Right lobe of liver (tissue), 6 donors: ENCODE measurements at regions not wholly inside any gene's neighbourhood (a gene's known extent, or its start where the extent isn't known, plus 50 kb on each side); places are given as distances from the start of the nearest gene placed in this dataset.

Experiments used
- ATAC-seq, 4 donors: fragments of 200-7000 bp; cut with Tn5 transposase; one replicate each; pipeline ENCODE4 v1.9.1; 2020; ENCODE audit warnings: mild to moderate bottlenecking in 4 of 4, moderate library complexity in 4 of 4
- DNase-seq, 3 donors: peaks; one replicate each; pipeline ENCODE4 v3.0.0-alpha.2; 2020
- H3K27ac ChIP-seq, 3 donors: fragments of 200-600 bp; one replicate each; pipeline ENCODE4 v1.8.0; 2022
- H3K27me3 ChIP-seq, 2 donors: fragments of 200-600 bp; one replicate each; pipeline ENCODE4 v1.8.0; 2022
- H3K36me3 ChIP-seq, 4 donors: fragments of 200-600 bp; sonication (generic) in 1 of 4; one replicate each; pipeline versions ENCODE4 v1.5.1 to v1.8.0; 2017 to 2022; ENCODE audit warnings: control low read depth in 1 of 4
- H3K4me1 ChIP-seq, 4 donors: fragments of 200-600 bp; sonication (generic) in 1 of 4; one replicate each; pipeline versions ENCODE4 v1.5.1 to v1.8.0; 2017 to 2022; ENCODE audit warnings: control low read depth in 1 of 4
- H3K4me3 ChIP-seq, 3 donors: fragments of 200-600 bp; one replicate each; pipeline ENCODE4 v1.8.0; 2022
- H3K9me3 ChIP-seq, 4 donors: fragments of 200-600 bp; sonication (generic) in 1 of 4; one replicate each; pipeline versions ENCODE4 v1.5.1 to v1.8.0; 2017 to 2022; ENCODE audit warnings: control low read depth in 1 of 4
- CTCF ChIP-seq, 4 donors: fragments of 200-600 bp in 3 of 4; fragments of 450-650 bp in 1 of 4; IDR thresholded peaks; one replicate each; pipeline versions ENCODE4 v1.5.1 to v1.8.0; 2016 to 2022; ENCODE audit warnings: antibody characterized with exemption in 4 of 4, mild to moderate bottlenecking in 2 of 4
- POLR2A ChIP-seq: fragments of 450-650 bp; IDR thresholded peaks from one replicate; pipeline ENCODE4 v1.6.1; 2017; ENCODE audit warnings: antibody characterized with exemption, mild to moderate bottlenecking
- WGBS: methylation state at CpG from one replicate; pipeline ENCODE4 v1.1.6; 2018; ENCODE audit warnings: low coverage, low lambda C conversion rate; ENCODE audit not compliant: insufficient coverage; ENCODE audit errors: missing lambda C conversion rate; 5-methylcytosine and 5-hydroxymethylcytosine counted together
- intact Hi-C, 2 donors: fragments of 100-400 bp; cut with DNase I; formaldehyde crosslinking; loops; one replicate each; pipeline versions ENCODE4 v1.11.2 to v1.14.1; 2022
- donor health status: DM: no; HTN: yes; CAD: no.
- donor health status: DM: no; HTN: no; CAD: no.
- donor health status: DM: no; HTN: no; CAD: no.
- donor health status: DM: no; HTN: yes; CAD: no.
- donor health status: DM: no; HTN: yes; CAD: no.

DNA sequence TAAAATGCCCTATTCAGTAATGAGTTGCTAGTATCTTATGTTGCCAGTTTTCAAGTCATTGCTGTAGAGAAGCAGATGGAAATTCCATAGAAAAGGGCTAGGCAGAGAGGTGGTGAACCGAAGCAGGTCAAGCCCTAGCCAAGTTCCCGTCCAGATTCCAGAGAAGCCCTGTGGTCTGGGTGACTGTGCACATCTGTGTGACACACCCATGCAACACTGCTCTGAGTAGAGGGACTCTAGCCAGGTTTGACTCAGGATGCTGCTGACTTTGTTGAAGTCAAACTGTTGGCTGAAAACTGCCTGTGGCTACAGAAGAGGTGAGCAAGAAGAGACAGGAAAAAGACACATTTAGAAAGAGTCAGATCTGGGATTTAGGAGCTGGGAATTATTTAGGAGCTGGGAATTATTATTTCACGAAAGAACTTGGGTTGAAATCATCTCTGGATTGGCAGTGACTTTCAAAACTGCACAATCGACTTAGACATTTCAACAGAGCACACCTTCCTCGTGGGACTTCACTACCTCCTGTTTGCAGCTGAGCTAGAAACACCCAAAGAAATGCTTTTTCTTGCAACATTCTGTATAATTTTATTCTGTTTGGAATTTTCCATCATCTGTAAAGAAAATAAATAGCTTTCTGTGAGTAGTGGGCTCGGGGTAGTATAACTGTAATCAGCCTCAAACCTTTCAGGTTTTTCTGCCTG is 149.1 kb upstream of the PRKCQ start:
- ATAC-seq (no peak), DNase-seq (no peak)
- Histone ChIP-seq H3K4me3 (no peak overlapping the region), H3K9me3 (no peaks in the 10 kb centered on the region), H3K36me3 (no peaks in the 10 kb centered on the region), H3K27me3 (no peaks in the 10 kb centered on the region), H3K4me1 (no peaks in the 10 kb centered on the region), H3K27ac (no peak overlapping the region)
- WGBS: 30% methylated on average over 6 of the region's 6 CpGs
- TF ChIP-seq POLR2A: no peak
- no peak for TF ChIP-seq CTCF (IDR thresholded peaks at IDR 0.05)
- intact Hi-C loops: no loop called here

GRCh38 chr10:6726924-6727323 is 146.8 kb upstream of the PRKCQ start:
- Histone ChIP-seq H3K4me3 (no peak overlapping the region), H3K36me3 (no peaks in the 10 kb centered on the region), H3K4me1 (no peaks in the 10 kb centered on the region), H3K9me3 (no peaks in the 10 kb centered on the region), H3K27ac (no peak overlapping the region), H3K27me3 (no peaks in the 10 kb centered on the region)
- no peak for ATAC-seq
- no peak for TF ChIP-seq POLR2A
- TF ChIP-seq CTCF (IDR thresholded peaks at IDR 0.05): no peak
- DNase-seq: no peak
- intact Hi-C loops: no loop called here
- WGBS: 70% methylated on average over 3 of the region's 3 CpGs

DNA sequence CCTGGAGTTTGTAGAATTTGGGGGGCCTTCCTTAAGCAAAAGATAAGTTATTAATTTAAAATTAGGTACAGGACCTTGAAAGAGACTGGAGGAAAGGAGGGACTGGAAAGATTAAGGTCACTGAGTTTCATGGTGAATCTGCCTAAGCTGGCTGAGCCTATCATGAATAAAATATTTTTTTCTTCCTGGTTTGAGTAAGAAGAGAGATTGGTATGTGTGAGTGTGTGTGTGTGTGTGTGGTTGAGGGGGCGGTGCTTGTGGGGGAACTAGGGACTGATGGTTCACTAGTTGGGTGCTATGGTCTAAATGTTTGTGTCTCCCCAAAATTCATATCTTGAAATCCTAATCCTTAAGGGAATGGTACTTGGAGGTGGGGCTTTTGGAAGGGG is 142.5 kb upstream of the PRKCQ start:
- no peak for DNase-seq
- intact Hi-C loops: no loop called here
- Histone ChIP-seq H3K4me1 (no peaks in the 10 kb centered on the region), H3K4me3 (no peak overlapping the region), H3K9me3 (no peaks in the 10 kb centered on the region), H3K27me3 (no peaks in the 10 kb centered on the region), H3K27ac (no peak overlapping the region), H3K36me3 (no peaks in the 10 kb centered on the region)
- no peak for ATAC-seq
- TF ChIP-seq POLR2A: no peak
- no peak for TF ChIP-seq CTCF (IDR thresholded peaks at IDR 0.05)
- WGBS: no CpG with 5 or more reads among the region's 1 CpG

DNA sequence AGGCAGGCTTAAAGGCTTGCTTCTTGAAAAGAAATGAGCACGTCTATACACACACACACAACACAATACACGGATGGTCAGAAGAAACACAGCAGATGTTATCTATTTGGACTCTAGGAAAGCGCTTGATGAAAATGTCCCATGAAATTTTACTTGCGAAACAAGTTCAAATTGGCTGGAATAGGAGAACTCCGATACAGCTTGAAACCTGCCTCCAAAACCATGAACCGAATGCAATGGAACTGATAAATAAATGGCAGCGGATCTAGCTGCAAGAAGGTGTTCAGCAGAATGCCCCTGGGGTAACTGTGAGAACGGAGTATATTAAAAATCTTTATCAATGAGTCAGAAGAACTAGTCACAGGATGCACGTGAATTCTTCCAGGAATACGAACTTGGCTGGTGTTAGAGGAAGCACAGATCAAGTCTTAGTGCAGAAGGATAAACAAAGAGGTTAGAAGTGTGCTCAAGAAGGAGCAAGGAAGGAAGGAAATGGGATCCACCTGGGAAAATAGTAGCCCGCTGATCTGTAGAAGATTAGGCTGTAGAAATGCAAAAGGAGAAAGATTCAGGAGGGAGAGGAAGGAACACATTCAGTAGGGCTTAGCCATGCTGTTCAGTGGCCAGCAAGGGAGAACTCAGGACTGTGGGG is 142.0 kb upstream of the PRKCQ start:
- Histone ChIP-seq H3K36me3 (no peaks in the 10 kb centered on the region), H3K27ac (no peak overlapping the region), H3K9me3 (no peaks in the 10 kb centered on the region), H3K4me1 (no peaks in the 10 kb centered on the region), H3K27me3 (no peaks in the 10 kb centered on the region), H3K4me3 (no peak overlapping the region)
- no peak for TF ChIP-seq CTCF (IDR thresholded peaks at IDR 0.05)
- TF ChIP-seq POLR2A: no peak
- DNase-seq: no peak
- ATAC-seq: peak; percentile 36 to 72 (median 52)
- intact Hi-C loops: no loop called here
- WGBS: 36% methylated on average over 11 of the region's 11 CpGs
